MG63 (cell line): ENCODE measurements at regions not wholly inside any gene's neighbourhood (a gene's known extent, or its start where the extent isn't known, plus 50 kb on each side); places are given as distances from the start of the nearest gene placed in this dataset.
"Not testable (repeated sequence)": the region's sequence is repeated elsewhere in the genome, so short reads cannot be mapped to it uniquely, and the experiment has no call there.

ENCODE experiments used
- DNase-seq: peaks from one replicate; pipeline ENCODE4 v3.0.0-alpha.2; 2020
- H3K27me3 ChIP-seq: fragments of 250-450 bp; sonication (Bioruptor Pico); 2 replicates; pipeline ENCODE4 v1.5.1; 2020; ENCODE audit warnings: mild to moderate bottlenecking, moderate library complexity
- H3K36me3 ChIP-seq: fragments of 250-450 bp; sonication (Bioruptor Pico); 2 replicates; pipeline ENCODE4 v1.5.1; 2020; ENCODE audit warnings: mild to moderate bottlenecking, moderate library complexity
- H3K4me3 ChIP-seq: fragments of 250-450 bp; sonication (Bioruptor Pico); 2 replicates; pipeline ENCODE4 v1.5.1; 2020; ENCODE audit warnings: mild to moderate bottlenecking, moderate library complexity
- H3K9me3 ChIP-seq: fragments of 250-450 bp; sonication (Bioruptor Pico); 2 replicates; pipeline ENCODE4 v1.5.1; 2020; ENCODE audit warnings: mild to moderate bottlenecking, moderate library complexity

- H3K4me3 ChIP-seq, H3K9me3 ChIP-seq, DNase-seq, H3K36me3 ChIP-seq, H3K27me3 ChIP-seq: not testable (repeated sequence)
Measured at GRCh38 chr16:88260881-88261665, 121.7 kb upstream of the ZNF469 start.

DNA sequence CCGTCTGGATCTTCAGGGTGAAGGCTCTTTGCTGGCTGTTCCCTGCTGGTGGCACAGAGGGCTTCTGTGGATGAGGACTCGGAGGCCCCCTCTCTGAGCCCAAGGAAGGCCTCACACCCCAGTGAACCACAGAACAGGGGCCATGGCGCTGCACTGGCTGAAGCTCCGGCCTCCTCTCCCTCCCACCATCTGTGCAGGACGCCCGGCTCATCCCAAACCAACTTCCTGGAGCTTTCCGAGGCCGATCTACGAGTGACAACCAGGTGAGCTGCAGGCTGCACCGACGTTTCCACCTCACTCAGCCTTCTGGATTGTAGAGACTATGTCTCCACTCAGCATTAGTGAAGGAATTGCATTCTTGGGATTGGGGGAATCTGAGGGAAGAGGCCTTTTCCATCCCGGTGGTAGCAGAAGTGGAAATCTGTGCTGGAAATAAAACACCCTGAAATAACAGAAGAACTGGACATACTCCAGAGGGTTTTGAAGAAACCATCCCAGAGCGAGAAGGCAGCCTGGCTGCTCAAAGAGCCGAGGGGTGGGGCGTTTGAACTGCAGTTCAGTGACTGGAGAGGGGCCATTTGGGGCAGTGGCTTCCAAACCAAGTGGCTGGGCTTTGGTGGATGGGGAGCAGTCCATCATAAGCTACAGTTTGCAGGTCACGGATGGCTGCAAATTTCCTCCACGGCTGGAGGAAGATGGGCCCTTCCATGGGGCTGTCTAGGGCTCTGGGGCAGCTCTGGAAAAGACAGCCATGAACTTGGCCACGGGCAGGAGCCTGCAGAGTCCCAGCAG, 120.7 kb upstream of the ZNF469 start:
- DNase-seq, H3K4me3 ChIP-seq, H3K36me3 ChIP-seq, H3K9me3 ChIP-seq, H3K27me3 ChIP-seq: not testable (repeated sequence)

GRCh38 chr16:88262858-88263563, 119.7 kb upstream of the ZNF469 start:
- not testable (repeated sequence) for H3K27me3 ChIP-seq, H3K9me3 ChIP-seq, H3K36me3 ChIP-seq, H3K4me3 ChIP-seq
- peak; percentile 24 for DNase-seq

GRCh38 chr16:88263681-88264287, 119.0 kb upstream of the ZNF469 start:
- not testable (repeated sequence) for H3K36me3 ChIP-seq, H3K27me3 ChIP-seq, DNase-seq, H3K9me3 ChIP-seq, H3K4me3 ChIP-seq

GRCh38 chr16:88264641-88265285, 118.0 kb upstream of the ZNF469 start:
- no peak overlapping the region for H3K4me3 ChIP-seq
- DNase-seq = peak; percentile 97

DNA sequence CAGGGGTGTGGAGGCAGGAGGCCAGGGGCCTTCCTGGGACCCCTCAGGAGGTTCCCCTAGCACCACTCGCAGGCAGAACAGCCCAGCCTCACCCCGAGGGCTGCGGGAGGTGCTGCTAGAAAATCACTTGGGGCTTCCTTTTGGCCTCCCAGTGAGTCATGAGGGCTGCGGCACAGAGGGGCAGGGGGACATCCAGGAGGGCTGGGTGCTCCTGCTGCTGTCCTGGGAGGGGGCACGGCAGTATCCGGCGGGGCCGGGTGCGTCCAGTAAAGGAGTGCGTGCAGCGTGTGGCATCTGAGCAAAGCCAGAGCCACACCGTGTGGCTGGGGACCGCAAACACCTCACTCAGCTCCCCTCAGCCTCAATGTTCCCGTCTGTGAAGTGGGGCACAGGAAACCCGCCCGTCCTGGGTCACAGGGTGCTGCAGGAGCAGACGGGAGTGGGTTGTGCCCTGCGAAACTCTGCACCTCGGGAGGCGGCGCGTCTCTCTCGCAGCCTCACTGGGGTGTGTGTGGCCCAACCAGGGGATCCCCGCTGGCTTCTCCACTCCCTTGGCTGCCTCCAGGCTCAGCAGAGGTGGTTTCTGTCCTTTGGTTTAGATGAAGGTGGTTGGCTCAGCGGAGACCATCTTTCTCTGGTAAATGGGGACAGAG, 117.3 kb upstream of the ZNF469 start:
- not testable (repeated sequence) for H3K36me3 ChIP-seq, H3K27me3 ChIP-seq, H3K9me3 ChIP-seq, DNase-seq, H3K4me3 ChIP-seq

More at GRCh38 chr16:88264641-88265285, 118.0 kb upstream of the ZNF469 start:
- no peaks in the 10 kb centered on the region for H3K27me3 ChIP-seq
- H3K36me3 ChIP-seq = no peaks in the 10 kb centered on the region
- H3K9me3 ChIP-seq = no peaks in the 10 kb centered on the region

DNA sequence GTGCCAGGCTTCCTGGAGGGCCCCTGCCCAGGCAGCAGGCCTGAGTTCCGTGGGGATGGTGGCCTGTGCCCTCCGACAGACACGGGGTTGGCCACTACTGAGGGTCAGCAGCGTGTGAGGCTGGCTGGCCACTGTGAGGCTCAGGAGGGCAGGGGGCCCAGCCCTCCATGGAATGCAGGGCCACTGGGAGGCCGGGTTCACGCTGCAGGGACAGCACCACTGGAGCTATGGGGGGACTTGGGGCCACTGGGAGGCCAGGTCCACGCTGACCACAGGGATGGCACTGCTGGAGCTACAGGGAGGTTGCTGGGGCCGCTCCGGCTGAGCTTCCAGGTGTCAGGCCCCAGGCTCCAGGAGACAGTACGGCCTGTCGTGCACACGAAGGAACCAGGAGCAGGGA, 116.7 kb upstream of the ZNF469 start:
- not testable (repeated sequence) for H3K36me3 ChIP-seq

GRCh38 chr16:88266935-88267551, 115.7 kb upstream of the ZNF469 start:
- not testable (repeated sequence) for H3K4me3 ChIP-seq, H3K36me3 ChIP-seq

More for the DNA sequence above, 116.7 kb upstream of the ZNF469 start:
- not testable (repeated sequence) for H3K27me3 ChIP-seq, H3K4me3 ChIP-seq, H3K9me3 ChIP-seq, DNase-seq

GRCh38 chr16:88268186-88268970, 114.4 kb upstream of the ZNF469 start:
- H3K36me3 ChIP-seq, H3K27me3 ChIP-seq, DNase-seq, H3K9me3 ChIP-seq, H3K4me3 ChIP-seq: not testable (repeated sequence)

More at GRCh38 chr16:88266935-88267551, 115.7 kb upstream of the ZNF469 start:
- H3K9me3 ChIP-seq, H3K27me3 ChIP-seq, DNase-seq: not testable (repeated sequence)

- DNase-seq, H3K9me3 ChIP-seq, H3K27me3 ChIP-seq, H3K4me3 ChIP-seq, H3K36me3 ChIP-seq: not testable (repeated sequence)
Measured at GRCh38 chr16:88270171-88270790, 112.5 kb upstream of the ZNF469 start.

GRCh38 chr16:88271296-88271695, 111.5 kb upstream of the ZNF469 start:
- H3K9me3 ChIP-seq, DNase-seq, H3K4me3 ChIP-seq, H3K27me3 ChIP-seq, H3K36me3 ChIP-seq: not testable (repeated sequence)

DNA sequence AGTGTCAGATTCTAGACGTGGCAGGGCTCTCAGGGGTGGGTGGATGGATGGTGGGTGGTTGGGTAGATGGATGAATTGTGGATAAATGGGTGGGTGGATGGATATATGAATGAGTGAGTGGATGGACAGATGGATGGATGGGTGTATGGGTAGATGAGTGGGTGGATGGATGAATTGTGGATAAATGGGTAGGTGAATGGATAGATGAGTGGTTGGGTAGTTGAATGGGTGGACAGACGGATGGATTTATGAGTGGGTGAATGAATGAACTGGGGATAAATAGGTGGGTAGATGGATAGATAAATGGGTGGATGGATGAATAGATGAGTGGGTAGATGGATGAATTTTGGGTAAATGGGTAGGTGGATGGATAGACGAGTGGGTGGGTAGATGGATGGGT, 111.0 kb upstream of the ZNF469 start:
- H3K4me3 ChIP-seq, H3K36me3 ChIP-seq, DNase-seq, H3K27me3 ChIP-seq, H3K9me3 ChIP-seq: not testable (repeated sequence)

DNA sequence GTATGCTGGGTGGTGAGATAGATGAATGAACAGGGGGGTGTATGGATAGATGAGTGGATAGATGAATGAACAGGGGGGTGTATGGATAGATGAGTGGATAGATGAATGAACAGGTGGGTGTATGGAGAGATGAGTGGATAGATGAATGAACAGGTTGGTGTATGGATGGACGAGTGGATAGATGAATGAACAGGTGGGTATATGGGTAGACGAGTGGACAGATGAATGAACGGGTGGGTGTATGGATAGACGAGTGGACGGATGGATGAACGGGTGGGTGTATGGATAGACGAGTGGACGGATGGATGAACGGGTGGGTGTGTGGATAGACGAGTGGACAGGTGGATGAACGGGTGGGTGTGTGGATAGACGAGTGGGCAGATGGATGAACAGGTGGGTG, 110.3 kb upstream of the ZNF469 start:
- H3K36me3 ChIP-seq, DNase-seq, H3K9me3 ChIP-seq, H3K4me3 ChIP-seq, H3K27me3 ChIP-seq: not testable (repeated sequence)

- H3K36me3 ChIP-seq, H3K4me3 ChIP-seq, H3K9me3 ChIP-seq, H3K27me3 ChIP-seq, DNase-seq: not testable (repeated sequence)
Measured at GRCh38 chr16:88274126-88274750, 108.5 kb upstream of the ZNF469 start.
